Stomach (tissue), 8 donors: ENCODE measurements at regions not wholly inside any gene's neighbourhood (a gene's known extent, or its start where the extent isn't known, plus 50 kb on each side); places are given as distances from the start of the nearest gene placed in this dataset.

Experiments used
- DNase-seq, 2 donors: peaks; one replicate each; pipeline versions ENCODE4 v3.0.0 to v3.0.0-alpha.2; 2013 to 2019
- H3K27ac ChIP-seq, 5 donors: fragments of 200-600 bp in 4 of 5; sonication (generic) in 4 of 5; one replicate each; pipeline ENCODE4 v1.5.1; 2013 to 2019; ENCODE audit warnings: mild to moderate bottlenecking in 1 of 5, moderate library complexity in 1 of 5
- H3K27me3 ChIP-seq, 3 donors: fragments of 200-600 bp; sonication (generic); one replicate each; pipeline ENCODE4 v1.5.1; 2017 to 2019; ENCODE audit warnings: mixed run types in 1 of 3
- H3K36me3 ChIP-seq, 4 donors: fragments of 200-600 bp; sonication (generic); 1 replicate in 3 of 4; 2 replicates in 1 of 4; pipeline ENCODE4 v1.5.1; 2016 to 2019
- H3K4me1 ChIP-seq, 4 donors: fragments of 200-600 bp; sonication (generic); one replicate each; pipeline ENCODE4 v1.5.1; 2016 to 2019
- H3K4me3 ChIP-seq, 4 donors: fragments of 200-600 bp; sonication (generic) in 3 of 4; one replicate each; pipeline ENCODE4 v1.5.1; 2016 to 2019; ENCODE audit warnings: mild to moderate bottlenecking in 1 of 4
- H3K9me3 ChIP-seq, 4 donors: fragments of 200-600 bp; sonication (generic); one replicate each; pipeline ENCODE4 v1.5.1; 2016 to 2019
- EP300 ChIP-seq: sonication (generic); formaldehyde crosslinking; IDR thresholded peaks from one replicate; pipeline ENCODE4 v1.6.1; 2017; ENCODE audit warnings: antibody characterized with exemption
- POLR2A ChIP-seq, 4 donors: fragments of 450-650 bp; IDR thresholded peaks; one replicate each; pipeline ENCODE4 v1.6.1; 2016; ENCODE audit warnings: antibody characterized with exemption in 4 of 4, control low read depth in 2 of 4, mild to moderate bottlenecking in 1 of 4, moderate library complexity in 1 of 4
- POLR2AphosphoS5 ChIP-seq, 3 donors: sonication (generic); formaldehyde crosslinking; IDR thresholded peaks; one replicate each; pipeline ENCODE4 v1.6.1; 2016; ENCODE audit warnings: antibody characterized with exemption in 3 of 3
- WGBS, 5 donors: extraction: QIAGEN DNeasy Blood & Tissue Kit in 3 of 5; methylation state at CpG; one replicate each; pipeline versions ENCODE4 v1.1.5 to v1.1.7; 2013 to 2018; 5-methylcytosine and 5-hydroxymethylcytosine counted together
- intact Hi-C: fragments of 100-400 bp; cut with DNase I; formaldehyde crosslinking; loops from one replicate; pipeline ENCODE4 v1.15.1; 2023; ENCODE audit warnings: low total_unique reads
- TF ChIP-seq, protein P1 (sequence below), 7 experiments: fragments of 450-650 bp in 4 of 7; fragments of 200-600 bp in 3 of 7; sonication (generic) in 3 of 7; IDR thresholded peaks; one replicate each; pipeline ENCODE4 v1.5.1; 2016 to 2019; ENCODE audit warnings: antibody characterized with exemption in 7 of 7, control low read depth in 2 of 7, mild to moderate bottlenecking in 1 of 7
- donor health status: healthy with polysubstance abuse.
- donor health status: Bipolar disorder and iron deficiency.
- donor health status: healthy.

DNA sequence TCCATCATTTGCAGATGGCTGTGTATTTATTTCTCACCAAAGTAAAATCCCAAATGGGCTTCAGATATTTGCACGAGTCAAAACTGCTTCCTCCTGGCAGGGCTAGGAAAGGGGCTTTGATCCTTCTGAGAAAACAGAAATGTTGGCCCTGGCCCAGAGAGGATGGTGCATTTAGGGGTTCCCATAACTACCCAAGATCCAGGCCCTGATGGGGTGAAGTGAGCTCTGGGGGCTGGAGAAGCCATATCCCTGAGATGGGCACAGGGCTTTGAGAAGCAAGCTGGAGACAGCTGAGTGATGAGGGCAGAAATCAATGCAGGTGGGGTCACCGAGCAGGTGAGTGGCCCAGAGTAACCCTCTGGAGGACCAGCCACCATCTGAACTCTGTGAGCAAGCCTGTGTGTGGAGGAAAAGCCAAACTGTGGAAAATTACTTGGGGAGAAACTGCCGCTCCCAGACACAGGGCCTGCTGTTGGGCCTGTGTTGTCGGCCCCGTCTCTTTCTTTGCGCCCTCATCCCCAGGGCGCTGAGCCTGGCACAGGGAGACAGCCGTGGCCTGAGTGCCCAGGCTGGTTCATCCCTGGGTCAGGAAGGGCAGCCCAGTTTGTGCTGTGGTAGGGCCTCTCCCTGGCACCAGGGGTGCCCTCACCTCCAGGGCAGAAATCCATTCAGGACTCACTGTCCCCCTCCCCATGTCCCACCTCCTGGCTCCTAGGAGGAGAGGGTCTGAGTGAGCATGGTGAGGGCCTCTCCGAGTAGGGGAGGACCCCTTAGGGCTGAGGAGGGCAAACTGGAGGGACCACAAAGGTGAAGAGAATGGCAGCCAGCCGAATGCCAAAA is 167.8 kb upstream of the HAAO start:
- intact Hi-C loops, result no loop called here
- Histone ChIP-seq H3K27me3 (no peaks in the 10 kb centered on the region), H3K4me3 (no peak overlapping the region), H3K9me3 (no peaks in the 10 kb centered on the region), H3K27ac (peak overlapping the region; percentile 26 to 80 (median 78)), H3K4me1 (peaks cover 16 to 76% (median 50%) of the 10 kb centered on the region in 4 donors), H3K36me3 (no peaks in the 10 kb centered on the region)
- WGBS, 5 donors, result 61 to 81% (median 77%) methylated on average over 10 of the region's 10 CpGs
- TF ChIP-seq, protein P1, sequence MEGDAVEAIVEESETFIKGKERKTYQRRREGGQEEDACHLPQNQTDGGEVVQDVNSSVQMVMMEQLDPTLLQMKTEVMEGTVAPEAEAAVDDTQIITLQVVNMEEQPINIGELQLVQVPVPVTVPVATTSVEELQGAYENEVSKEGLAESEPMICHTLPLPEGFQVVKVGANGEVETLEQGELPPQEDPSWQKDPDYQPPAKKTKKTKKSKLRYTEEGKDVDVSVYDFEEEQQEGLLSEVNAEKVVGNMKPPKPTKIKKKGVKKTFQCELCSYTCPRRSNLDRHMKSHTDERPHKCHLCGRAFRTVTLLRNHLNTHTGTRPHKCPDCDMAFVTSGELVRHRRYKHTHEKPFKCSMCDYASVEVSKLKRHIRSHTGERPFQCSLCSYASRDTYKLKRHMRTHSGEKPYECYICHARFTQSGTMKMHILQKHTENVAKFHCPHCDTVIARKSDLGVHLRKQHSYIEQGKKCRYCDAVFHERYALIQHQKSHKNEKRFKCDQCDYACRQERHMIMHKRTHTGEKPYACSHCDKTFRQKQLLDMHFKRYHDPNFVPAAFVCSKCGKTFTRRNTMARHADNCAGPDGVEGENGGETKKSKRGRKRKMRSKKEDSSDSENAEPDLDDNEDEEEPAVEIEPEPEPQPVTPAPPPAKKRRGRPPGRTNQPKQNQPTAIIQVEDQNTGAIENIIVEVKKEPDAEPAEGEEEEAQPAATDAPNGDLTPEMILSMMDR (IDR thresholded peaks at IDR 0.05), result no peak
- TF ChIP-seq EP300, result no peak
- no peak for TF ChIP-seq POLR2A (IDR thresholded peaks at IDR 0.05)
- TF ChIP-seq POLR2AphosphoS5 (IDR thresholded peaks at IDR 0.05), result no peak
- no peak for DNase-seq

DNA sequence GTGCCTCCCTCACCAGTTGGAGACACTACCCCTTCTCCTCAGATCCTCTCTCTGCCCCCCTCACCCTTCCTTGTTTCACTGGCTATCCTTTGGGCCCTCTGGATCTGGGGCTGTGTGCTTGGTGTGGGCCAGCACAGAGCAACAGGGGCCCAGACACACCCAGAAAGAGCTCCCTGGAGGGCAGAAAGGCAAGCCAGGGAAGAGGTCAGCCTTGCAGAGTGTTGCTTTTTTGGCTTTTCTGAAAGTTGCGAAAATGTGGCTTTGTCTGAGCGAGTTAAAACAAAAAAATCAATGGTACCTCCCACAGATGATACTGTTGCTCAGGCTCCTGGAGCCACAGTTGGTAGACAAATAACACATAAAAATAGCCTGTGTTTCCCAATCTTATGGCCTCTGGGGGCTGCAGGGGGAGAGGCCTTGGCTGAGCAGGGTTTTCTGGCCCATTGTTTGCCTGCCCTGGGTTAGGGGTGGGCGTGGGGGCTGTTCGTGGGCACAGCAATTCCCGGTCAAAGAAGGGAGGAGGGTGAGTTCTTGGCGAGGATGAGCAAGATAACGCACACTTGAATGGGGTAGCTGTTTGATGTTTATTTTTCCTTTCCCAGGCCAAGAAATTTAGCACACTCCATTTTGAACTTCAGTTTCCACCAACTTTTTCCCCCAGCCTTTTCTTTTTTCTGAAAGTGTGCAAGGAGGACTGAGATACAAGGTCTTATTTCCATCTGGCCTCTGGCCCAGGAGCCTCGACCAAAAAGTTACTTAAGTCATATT is 167.0 kb upstream of the HAAO start:
- DNase-seq, result peak in 1 of 2 donors; percentile 73
- intact Hi-C loops, result no loop called here

DNA sequence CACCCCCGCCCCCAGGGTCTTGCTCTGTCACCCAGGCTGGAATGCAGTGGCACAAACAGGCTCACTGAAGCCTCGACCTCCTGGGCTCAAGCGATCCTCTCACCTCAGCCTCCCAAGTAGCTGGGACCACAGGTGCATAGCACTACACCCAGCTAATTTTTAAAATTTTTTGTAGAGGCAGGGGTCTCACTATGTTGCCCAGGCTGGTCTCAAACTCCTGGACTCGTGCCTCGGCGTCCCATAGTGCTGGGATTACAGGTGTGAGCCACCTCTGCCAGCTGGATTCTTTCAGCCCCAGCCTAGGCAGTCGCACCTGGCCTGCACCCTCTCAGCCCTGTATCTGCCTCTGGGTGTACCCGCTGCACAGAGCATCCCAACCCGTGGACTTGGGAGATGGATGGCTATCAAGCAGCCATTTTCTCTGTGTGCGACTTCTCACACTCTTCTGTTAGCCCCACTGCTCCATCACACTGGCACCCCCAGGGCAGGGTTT is 166.4 kb upstream of the HAAO start:
- intact Hi-C loops, result no loop called here
- TF ChIP-seq, protein P1 (IDR thresholded peaks at IDR 0.05), result no peak
- TF ChIP-seq EP300 (no peak), POLR2A (IDR thresholded peaks at IDR 0.05) (no peak), POLR2AphosphoS5 (IDR thresholded peaks at IDR 0.05) (no peak)
- peak overlapping the region; percentile 37 to 80 (median 78) for H3K27ac ChIP-seq

More for the DNA sequence above, 167.0 kb upstream of the HAAO start:
- Histone ChIP-seq H3K4me3 (no peak overlapping the region), H3K36me3 (no peaks in the 10 kb centered on the region), H3K4me1 (peaks cover 18 to 76% (median 47%) of the 10 kb centered on the region in 4 donors), H3K27ac (peak overlapping the region; percentile 37 to 80 (median 78)), H3K27me3 (no peaks in the 10 kb centered on the region), H3K9me3 (no peaks in the 10 kb centered on the region)
- 24 to 36% (median 31%) methylated on average over 8 of the region's 8 CpGs for WGBS, 5 donors
- TF ChIP-seq EP300, result no peak
- no peak for TF ChIP-seq POLR2A (IDR thresholded peaks at IDR 0.05)
- TF ChIP-seq, protein P1 (IDR thresholded peaks at IDR 0.05), result no peak
- no peak for TF ChIP-seq POLR2AphosphoS5 (IDR thresholded peaks at IDR 0.05)

DNA sequence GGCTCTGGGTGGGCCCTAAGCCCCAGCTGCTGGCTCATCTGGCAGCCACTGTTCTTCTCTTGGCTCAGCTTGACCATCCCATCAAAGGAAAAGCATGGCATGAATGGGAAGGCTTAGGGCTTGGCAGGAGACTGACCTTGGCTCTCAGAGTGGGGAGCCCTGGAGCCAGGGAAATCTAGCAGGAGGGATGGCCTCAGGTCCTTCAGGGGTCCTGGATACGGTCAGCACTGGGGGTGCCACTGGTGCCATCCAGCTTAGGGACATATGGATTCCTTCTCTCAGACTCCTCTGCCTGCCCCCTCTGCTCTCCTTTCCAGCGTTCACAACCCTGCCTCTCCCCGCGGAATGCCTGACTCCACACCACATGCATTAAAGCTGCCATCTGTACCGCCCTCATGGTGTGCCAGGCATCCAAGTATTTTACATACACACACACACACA is 165.5 kb upstream of the HAAO start:
- H3K4me1 ChIP-seq, result peaks cover 25 to 80% (median 51%) of the 10 kb centered on the region in 4 donors

More for the DNA sequence above, 166.4 kb upstream of the HAAO start:
- H3K9me3 ChIP-seq, result no peaks in the 10 kb centered on the region
- H3K36me3 ChIP-seq, result no peaks in the 10 kb centered on the region
- H3K27me3 ChIP-seq, result no peaks in the 10 kb centered on the region
- DNase-seq, result no peak
- H3K4me1 ChIP-seq, result peaks cover 24 to 79% (median 48%) of the 10 kb centered on the region in 4 donors
- no peak overlapping the region for H3K4me3 ChIP-seq
- 86 to 95% (median 87%) methylated on average over 10 of the region's 10 CpGs for WGBS, 5 donors

More for the DNA sequence above, 165.5 kb upstream of the HAAO start:
- Histone ChIP-seq H3K9me3 (no peaks in the 10 kb centered on the region), H3K27me3 (no peaks in the 10 kb centered on the region), H3K4me3 (no peak overlapping the region), H3K36me3 (no peaks in the 10 kb centered on the region), H3K27ac (peak overlapping the region in 3 of 5 donors; percentile 23 to 80 (median 79))
- no peak for TF ChIP-seq POLR2A (IDR thresholded peaks at IDR 0.05)
- TF ChIP-seq, protein P1 (IDR thresholded peaks at IDR 0.05), result no peak
- TF ChIP-seq POLR2AphosphoS5 (IDR thresholded peaks at IDR 0.05), result no peak
- TF ChIP-seq EP300, result no peak
- DNase-seq, result no peak
- intact Hi-C loops, result no loop called here
- 89 to 96% (median 95%) methylated on average over 5 of the region's 5 CpGs for WGBS, 5 donors
